ENCODE measurements at regions not wholly inside any gene's neighbourhood (a gene's known extent, or its start where the extent isn't known, plus 50 kb on each side); places are given as distances from the start of the nearest gene placed in this dataset.

- no peak overlapping the region for H2AFZ ChIP-seq (ENCODE audit: insufficient read depth, low read depth, low read length, poor library complexity, severe bottlenecking)
- DNase-seq: no peak
- H3K4me3 Mint-ChIP-seq: no peak overlapping the region
- H3K4me1 Mint-ChIP-seq: peaks cover 12% of the 10 kb centered on the region
- H3K27ac Mint-ChIP-seq: no peak overlapping the region
- H3K79me2 ChIP-seq (ENCODE audit: insufficient read depth, low read length): no peaks in the 10 kb centered on the region
- 61% methylated on average over 2 of the region's 5 CpGs for WGBS (ENCODE audit: insufficient coverage)
- H3K4me3 ChIP-seq (replicated peaks in 1 of 3; ENCODE audit: low read depth in 2 of 3, low read length in 3 of 3): no peak overlapping the region
- no peaks in the 10 kb centered on the region for H3K36me3 ChIP-seq (replicated peaks in 1 of 2; ENCODE audit: control insufficient read depth in 1 of 2, insufficient read depth in 2 of 2, low read length in 2 of 2)
- no peak overlapping the region for H3K9ac ChIP-seq (ENCODE audit: insufficient read depth, low read length, poor library complexity, severe bottlenecking)
- peaks cover 2 to 11% (median 6%) of the 10 kb centered on the region in 3 donors for H3K27me3 Mint-ChIP-seq (ENCODE audit: low read depth in 3 of 3)
- H3K4me1 ChIP-seq (ENCODE audit: control insufficient read depth in 1 of 2, insufficient read depth in 2 of 2, low read length in 2 of 2): peaks cover 6 to 17% of the 10 kb centered on the region in 2 donors
- H3K4me2 ChIP-seq (replicated peaks; ENCODE audit: extremely low read depth, low read length, poor library complexity, severe bottlenecking): no peak overlapping the region
- H3K27me3 ChIP-seq (ENCODE audit: control insufficient read depth in 2 of 2, insufficient read depth in 2 of 2, low read length in 2 of 2): no peaks in the 10 kb centered on the region
- no peaks in the 10 kb centered on the region for H4K20me1 ChIP-seq (ENCODE audit: insufficient read depth, low read length)
- H3K9me3 ChIP-seq (replicated peaks in 1 of 2; ENCODE audit: control insufficient read depth in 1 of 2, insufficient read depth in 1 of 2, low read length in 2 of 2): no peaks in the 10 kb centered on the region
- H3K36me3 Mint-ChIP-seq: no peaks in the 10 kb centered on the region
- H3K27ac ChIP-seq (ENCODE audit: low read depth in 1 of 2, low read length in 2 of 2): no peak overlapping the region
- intact Hi-C loops (cut with micrococcal nuclease): no loop called here
- no peak for TF ChIP-seq CTCF (IDR thresholded peaks at IDR 0.05)
- H3K9me3 Mint-ChIP-seq: no peaks in the 10 kb centered on the region
Observed at GRCh38 chr1:10916311-10916710, 96.1 kb upstream of the TARDBP start.

GRCh38 chr1:10916991-10917390, 95.5 kb upstream of the TARDBP start:
- no peak for DNase-seq
- H3K36me3 Mint-ChIP-seq: no peaks in the 10 kb centered on the region
- Histone ChIP-seq H3K4me2 (replicated peaks; ENCODE audit: extremely low read depth, low read length, poor library complexity, severe bottlenecking) (peak overlapping the region; percentile 46), H3K4me1 (ENCODE audit: control insufficient read depth in 1 of 2, insufficient read depth in 2 of 2, low read length in 2 of 2) (peaks cover 6 to 17% of the 10 kb centered on the region in 2 donors), H3K36me3 (replicated peaks in 1 of 2; ENCODE audit: control insufficient read depth in 1 of 2, insufficient read depth in 2 of 2, low read length in 2 of 2) (no peaks in the 10 kb centered on the region), H3K9ac (ENCODE audit: insufficient read depth, low read length, poor library complexity, severe bottlenecking) (no peak overlapping the region), H3K79me2 (ENCODE audit: insufficient read depth, low read length) (no peaks in the 10 kb centered on the region), H4K20me1 (ENCODE audit: insufficient read depth, low read length) (no peaks in the 10 kb centered on the region), H3K27me3 (ENCODE audit: control insufficient read depth in 2 of 2, insufficient read depth in 2 of 2, low read length in 2 of 2) (no peaks in the 10 kb centered on the region), H3K4me3 (replicated peaks in 1 of 3; ENCODE audit: low read depth in 2 of 3, low read length in 3 of 3) (no peak overlapping the region), H3K9me3 (replicated peaks in 1 of 2; ENCODE audit: control insufficient read depth in 1 of 2, insufficient read depth in 1 of 2, low read length in 2 of 2) (no peaks in the 10 kb centered on the region), H2AFZ (ENCODE audit: insufficient read depth, low read depth, low read length, poor library complexity, severe bottlenecking) (no peak overlapping the region), H3K27ac (ENCODE audit: low read depth in 1 of 2, low read length in 2 of 2) (no peak overlapping the region)
- intact Hi-C loops (cut with micrococcal nuclease): no loop called here
- no peak overlapping the region for H3K4me3 Mint-ChIP-seq
- 73% methylated on average over 8 of the region's 10 CpGs for WGBS (ENCODE audit: insufficient coverage)
- H3K4me1 Mint-ChIP-seq: peaks cover 12% of the 10 kb centered on the region
- TF ChIP-seq CTCF (IDR thresholded peaks at IDR 0.05): no peak
- H3K27me3 Mint-ChIP-seq (ENCODE audit: low read depth in 3 of 3): peaks cover 2 to 11% (median 6%) of the 10 kb centered on the region in 3 donors
- no peak overlapping the region for H3K27ac Mint-ChIP-seq
- no peaks in the 10 kb centered on the region for H3K9me3 Mint-ChIP-seq

All from CD14-positive monocyte (primary cell).